H9 (cell line): ENCODE measurements at regions not wholly inside any gene's neighbourhood (a gene's known extent, or its start where the extent isn't known, plus 50 kb on each side); places are given as distances from the start of the nearest gene placed in this dataset.

ENCODE experiments used
- DNase-seq: peaks from one replicate; pipeline ENCODE4 v3.0.0-alpha.2; 2017
- H2AFZ ChIP-seq: one replicate; pipeline ENCODE4 v1.6.1; 2013; ENCODE audit warnings: mild to moderate bottlenecking, low read length, control low read depth, moderate library complexity
- H2AK5ac ChIP-seq: 2 replicates; pipeline ENCODE4 v1.6.1; 2013; ENCODE audit warnings: low read length, control low read depth, mixed read lengths; ENCODE audit not compliant: insufficient read length
- H2BK120ac ChIP-seq: one replicate; pipeline ENCODE4 v1.6.1; 2013; ENCODE audit warnings: low read depth, mild to moderate bottlenecking, low read length, control low read depth, inconsistent platforms; ENCODE audit not compliant: poor library complexity, severe bottlenecking
- H2BK12ac ChIP-seq: 2 replicates; pipeline ENCODE4 v1.6.1; 2013; ENCODE audit warnings: low read length, control low read depth, mixed read lengths, low read depth; ENCODE audit not compliant: insufficient read length
- H2BK15ac ChIP-seq: 2 replicates; pipeline ENCODE4 v1.6.1; 2013; ENCODE audit warnings: low read depth, low read length, control low read depth
- H2BK20ac ChIP-seq: one replicate; pipeline ENCODE4 v1.6.1; 2013; ENCODE audit warnings: low read depth, mild to moderate bottlenecking, low read length, control low read depth, inconsistent platforms; ENCODE audit not compliant: poor library complexity, severe bottlenecking
- H2BK5ac ChIP-seq: 2 replicates; pipeline ENCODE4 v1.6.1; 2013; ENCODE audit warnings: low read length, control low read depth, mixed read lengths; ENCODE audit not compliant: insufficient read length
- H3K14ac ChIP-seq: 2 replicates; pipeline ENCODE4 v1.6.1; 2013; ENCODE audit warnings: low read length, control low read depth; ENCODE audit not compliant: insufficient read depth
- H3K18ac ChIP-seq: 2 replicates; pipeline ENCODE4 v1.6.1; 2013; ENCODE audit warnings: low read depth, mild to moderate bottlenecking, mixed read lengths, low read length, control low read depth; ENCODE audit not compliant: insufficient read length
- H3K23ac ChIP-seq: 2 replicates; pipeline ENCODE4 v1.6.1; 2013; ENCODE audit warnings: low read length, control low read depth, mixed read lengths, low read depth; ENCODE audit not compliant: insufficient read length
- H3K23me2 ChIP-seq: 2 replicates; pipeline ENCODE4 v1.6.1; 2013; ENCODE audit warnings: low read depth, mild to moderate bottlenecking, mixed read lengths, low read length, control low read depth; ENCODE audit not compliant: insufficient read length, poor library complexity, severe bottlenecking
- H3K27ac ChIP-seq: 2 replicates; pipeline ENCODE4 v1.5.1; 2013; ENCODE audit warnings: low read length, control low read depth, mixed read lengths, low read depth; ENCODE audit not compliant: insufficient read length
- H3K27me3 ChIP-seq: 2 replicates; pipeline ENCODE4 v1.6.1; 2013; ENCODE audit warnings: low read length, control low read depth, inconsistent platforms; ENCODE audit not compliant: insufficient read depth
- H3K4ac ChIP-seq: 2 replicates; pipeline ENCODE4 v1.6.1; 2013; ENCODE audit warnings: low read depth, mild to moderate bottlenecking, control low read depth, inconsistent platforms, low read length, moderate library complexity
- H3K4me1 ChIP-seq: 2 replicates; pipeline ENCODE4 v1.6.1; 2013; ENCODE audit warnings: low read length, control low read depth, inconsistent platforms; ENCODE audit not compliant: insufficient read depth
- H3K4me2 ChIP-seq: 2 replicates; pipeline ENCODE4 v1.6.1; 2013; ENCODE audit warnings: low read length, control low read depth, mixed read lengths; ENCODE audit not compliant: insufficient read length, insufficient read depth
- H3K56ac ChIP-seq: 2 replicates; pipeline ENCODE4 v1.6.1; 2013; ENCODE audit warnings: low read depth, mild to moderate bottlenecking, mixed read lengths, low read length, control low read depth; ENCODE audit not compliant: insufficient read length
- H3K79me1 ChIP-seq: 2 replicates; pipeline ENCODE4 v1.6.1; 2013; ENCODE audit warnings: low read depth, mild to moderate bottlenecking, moderate library complexity, low read length, control low read depth, inconsistent platforms; ENCODE audit not compliant: insufficient read depth, poor library complexity, severe bottlenecking
- H3K79me2 ChIP-seq: 2 replicates; pipeline ENCODE4 v1.6.1; 2013; ENCODE audit warnings: low read length, control low read depth, inconsistent platforms; ENCODE audit not compliant: insufficient read depth
- H3K9ac ChIP-seq: 2 replicates; pipeline ENCODE4 v1.6.1; 2013; ENCODE audit warnings: low read length, control low read depth, mixed read lengths; ENCODE audit not compliant: insufficient read length; ENCODE audit errors: extremely low read depth
- H3K9me3 ChIP-seq: one replicate; pipeline ENCODE4 v1.6.1; 2013; ENCODE audit warnings: low read depth, low read length, inconsistent platforms; ENCODE audit not compliant: control insufficient read depth
- H3T11ph ChIP-seq: one replicate; pipeline ENCODE4 v1.6.1; 2013; ENCODE audit warnings: mild to moderate bottlenecking, low read length, control low read depth, inconsistent platforms
- H4K20me1 ChIP-seq: one replicate; pipeline ENCODE4 v1.6.1; 2013; ENCODE audit not compliant: control insufficient read depth, insufficient read length, insufficient read depth
- H4K5ac ChIP-seq: 2 replicates; pipeline ENCODE4 v1.6.1; 2013; ENCODE audit warnings: low read depth, mild to moderate bottlenecking, mixed read lengths, low read length, control low read depth; ENCODE audit not compliant: insufficient read length
- H4K8ac ChIP-seq: replicated peaks from 2 replicates; pipeline ENCODE4 v1.6.1; 2013; ENCODE audit warnings: low read length, control low read depth, mixed read lengths, low read depth; ENCODE audit not compliant: insufficient read length
- H4K91ac ChIP-seq: 2 replicates; pipeline ENCODE4 v1.6.1; 2013; ENCODE audit warnings: low read depth, mild to moderate bottlenecking, moderate library complexity, mixed read lengths, low read length, control low read depth; ENCODE audit not compliant: insufficient read length
- H3K27ac Mint-ChIP-seq, 3 experiments: 2 replicates in 2 of 3; 3 replicates in 1 of 3; pipeline ENCODE4 v1.8.0; 2020 to 2021; ENCODE audit warnings: mixed read lengths in 3 of 3, mild to moderate bottlenecking in 1 of 3, moderate library complexity in 1 of 3
- H3K27me3 Mint-ChIP-seq: 2 replicates; pipeline ENCODE4 v1.8.0; 2021; ENCODE audit warnings: low read depth, mild to moderate bottlenecking, moderate library complexity, mixed read lengths
- H3K36me3 Mint-ChIP-seq, 3 experiments: 2 replicates in 2 of 3; 3 replicates in 1 of 3; pipeline ENCODE4 v1.8.0; 2020 to 2021; ENCODE audit warnings: low read depth in 3 of 3, mixed read lengths in 3 of 3; ENCODE audit not compliant: insufficient read depth in 1 of 3
- H3K4me1 Mint-ChIP-seq, 2 experiments: 2 replicates each; pipeline ENCODE4 v1.8.0; 2020; ENCODE audit warnings: mixed read lengths in 2 of 2
- H3K4me3 Mint-ChIP-seq, 2 experiments: 2 replicates in 1 of 2; 3 replicates in 1 of 2; pipeline ENCODE4 v1.8.0; 2020 to 2021; ENCODE audit warnings: mild to moderate bottlenecking in 2 of 2, mixed read lengths in 2 of 2, moderate library complexity in 1 of 2
- H3K9me3 Mint-ChIP-seq, 2 experiments: 2 replicates in 1 of 2; 3 replicates in 1 of 2; pipeline ENCODE4 v1.8.0; 2020; ENCODE audit warnings: mild to moderate bottlenecking in 2 of 2, mixed read lengths in 2 of 2, moderate library complexity in 1 of 2
- WGBS: extraction: QIAGEN DNeasy Blood & Tissue Kit; methylation state at CpG from one replicate; pipeline ENCODE4 v1.1.7; 2013; ENCODE audit warnings: missing lambda C conversion rate, low lambda C conversion rate, mixed read lengths; ENCODE audit not compliant: insufficient read length; ENCODE audit errors: extremely low coverage; 5-methylcytosine and 5-hydroxymethylcytosine counted together
- TF ChIP-seq, protein P1 (sequence below): fragments of 200-600 bp; sonication (generic); conservative IDR thresholded peaks from 3 replicates; pipeline ENCODE4 v1.8.0; 2021; ENCODE audit warnings: antibody characterized with exemption, mild to moderate bottlenecking

DNA sequence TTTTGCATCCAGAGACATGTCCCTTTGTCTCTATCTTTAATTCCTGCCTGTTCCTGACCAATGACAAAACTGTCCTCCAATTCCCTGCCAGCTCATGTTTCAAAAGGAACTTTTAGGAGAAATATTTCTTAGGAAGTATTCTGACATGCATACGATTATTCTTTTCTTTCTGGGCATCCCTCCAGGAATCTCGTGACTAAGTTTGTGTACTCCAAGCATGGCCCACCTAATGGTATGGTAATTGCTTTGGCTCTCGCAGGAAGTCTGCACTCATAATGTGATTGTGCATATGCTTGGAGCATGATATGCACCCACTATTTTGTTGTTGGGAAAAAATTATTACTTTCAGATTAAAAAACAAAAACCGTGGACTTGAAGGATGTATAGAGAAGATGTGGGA is 256.4 kb downstream of the PRDM2 start:
- H3K9me3 Mint-ChIP-seq, result no peaks in the 10 kb centered on the region
- peaks cover 5% of the 10 kb centered on the region for H3K27me3 Mint-ChIP-seq

More for the DNA sequence above, 256.4 kb downstream of the PRDM2 start:
- Histone ChIP-seq H3K18ac (no peak overlapping the region), H4K91ac (no peak overlapping the region), H4K8ac (no peak overlapping the region), H3K27ac (no peak overlapping the region), H3K4me1 (no peaks in the 10 kb centered on the region), H3K23me2 (no peaks in the 10 kb centered on the region), H3K4me2 (no peak overlapping the region), H4K5ac (no peak overlapping the region), H4K20me1 (no peaks in the 10 kb centered on the region), H3K79me2 (no peaks in the 10 kb centered on the region), H2BK12ac (no peak overlapping the region), H2BK5ac (no peak overlapping the region), H3K4ac (no peak overlapping the region), H3T11ph (no peak overlapping the region), H3K27me3 (no peaks in the 10 kb centered on the region), H3K79me1 (no peaks in the 10 kb centered on the region), H3K9ac (no peak overlapping the region), H2AFZ (no peak overlapping the region), H3K56ac (no peak overlapping the region), H2BK20ac (no peak overlapping the region), H3K14ac (no peak overlapping the region), H2BK15ac (no peak overlapping the region), H3K23ac (no peak overlapping the region), H2AK5ac (no peak overlapping the region), H3K9me3 (no peaks in the 10 kb centered on the region), H2BK120ac (no peak overlapping the region)
- Mint-ChIP-seq H3K4me1 (peaks cover 20% of the 10 kb centered on the region in 2 experiments), H3K4me3 (no peak overlapping the region), H3K36me3 (no peaks in the 10 kb centered on the region), H3K27ac (no peak overlapping the region)
- no CpG with 5 or more reads among the region's 4 CpGs for WGBS
- TF ChIP-seq, protein P1, sequence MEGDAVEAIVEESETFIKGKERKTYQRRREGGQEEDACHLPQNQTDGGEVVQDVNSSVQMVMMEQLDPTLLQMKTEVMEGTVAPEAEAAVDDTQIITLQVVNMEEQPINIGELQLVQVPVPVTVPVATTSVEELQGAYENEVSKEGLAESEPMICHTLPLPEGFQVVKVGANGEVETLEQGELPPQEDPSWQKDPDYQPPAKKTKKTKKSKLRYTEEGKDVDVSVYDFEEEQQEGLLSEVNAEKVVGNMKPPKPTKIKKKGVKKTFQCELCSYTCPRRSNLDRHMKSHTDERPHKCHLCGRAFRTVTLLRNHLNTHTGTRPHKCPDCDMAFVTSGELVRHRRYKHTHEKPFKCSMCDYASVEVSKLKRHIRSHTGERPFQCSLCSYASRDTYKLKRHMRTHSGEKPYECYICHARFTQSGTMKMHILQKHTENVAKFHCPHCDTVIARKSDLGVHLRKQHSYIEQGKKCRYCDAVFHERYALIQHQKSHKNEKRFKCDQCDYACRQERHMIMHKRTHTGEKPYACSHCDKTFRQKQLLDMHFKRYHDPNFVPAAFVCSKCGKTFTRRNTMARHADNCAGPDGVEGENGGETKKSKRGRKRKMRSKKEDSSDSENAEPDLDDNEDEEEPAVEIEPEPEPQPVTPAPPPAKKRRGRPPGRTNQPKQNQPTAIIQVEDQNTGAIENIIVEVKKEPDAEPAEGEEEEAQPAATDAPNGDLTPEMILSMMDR, result no peak
- DNase-seq, result no peak
